GM19468 (cell line): ENCODE measurements at regions not wholly inside any gene's neighbourhood (a gene's known extent, or its start where the extent isn't known, plus 50 kb on each side); places are given as distances from the start of the nearest gene placed in this dataset.
"Not testable (repeated sequence)": the region's sequence is repeated elsewhere in the genome, so short reads cannot be mapped to it uniquely, and the experiment has no call there.

Experiments used
- ATAC-seq: cut with Tn5 transposase; IDR thresholded peaks from one replicate; pipeline ENCODE4 v1.9.1; 2021; ENCODE audit warnings: mild to moderate bottlenecking, moderate library complexity, moderate number of reproducible peaks; ENCODE audit not compliant: unreplicated experiment; ENCODE audit errors: extremely low read depth

GRCh38 chr1:208460823-208461222 lies 216.6 kb upstream of the PLXNA2 start:
- ATAC-seq: no peak

- no peak for ATAC-seq
Measured at GRCh38 chr1:208461680-208462079, 217.5 kb upstream of the PLXNA2 start.

GRCh38 chr1:208462761-208463160 lies 218.6 kb upstream of the PLXNA2 start:
- no peak for ATAC-seq

- no peak for ATAC-seq
Measured at GRCh38 chr1:208465266-208465665, 221.1 kb upstream of the PLXNA2 start.

GRCh38 chr1:208465786-208466590 lies 221.8 kb upstream of the PLXNA2 start:
- no peak for ATAC-seq

GRCh38 chr1:208467151-208467780 lies 223.1 kb upstream of the PLXNA2 start:
- no peak for ATAC-seq

GRCh38 chr1:208475449-208475848 lies 231.3 kb upstream of the PLXNA2 start:
- no peak for ATAC-seq

- no peak for ATAC-seq
Measured at GRCh38 chr1:208475951-208476845, 232.0 kb upstream of the PLXNA2 start.

GRCh38 chr1:208476846-208477170 lies 232.6 kb upstream of the PLXNA2 start:
- ATAC-seq: no peak

- no peak for ATAC-seq
Measured at GRCh38 chr1:208479435-208479834, 235.3 kb upstream of the PLXNA2 start.

- no peak for ATAC-seq
Measured at GRCh38 chr1:208485512-208485911, 241.3 kb upstream of the PLXNA2 start.

- no peak for ATAC-seq
Measured at GRCh38 chr1:208486677-208487076, 242.5 kb upstream of the PLXNA2 start.

GRCh38 chr1:208488432-208488831 lies 244.2 kb upstream of the PLXNA2 start:
- not testable (repeated sequence) for ATAC-seq

- ATAC-seq: no peak
Measured at GRCh38 chr1:208496467-208497371, 252.5 kb upstream of the PLXNA2 start.

- ATAC-seq: no peak
Measured at GRCh38 chr1:208497866-208498541, 253.8 kb upstream of the PLXNA2 start.

- ATAC-seq: no peak
Measured at GRCh38 chr1:208499026-208499425, 254.8 kb upstream of the PLXNA2 start.

- no peak for ATAC-seq
Measured at GRCh38 chr1:208499601-208500000, 255.4 kb upstream of the PLXNA2 start.

GRCh38 chr1:208500375-208500774 lies 256.2 kb upstream of the PLXNA2 start:
- ATAC-seq: no peak

GRCh38 chr1:208501542-208501941 lies 257.4 kb upstream of the PLXNA2 start:
- no peak for ATAC-seq
